ENCODE measurements at regions not wholly inside any gene's neighbourhood (a gene's known extent, or its start where the extent isn't known, plus 50 kb on each side); places are given as distances from the start of the nearest gene placed in this dataset.

DNA sequence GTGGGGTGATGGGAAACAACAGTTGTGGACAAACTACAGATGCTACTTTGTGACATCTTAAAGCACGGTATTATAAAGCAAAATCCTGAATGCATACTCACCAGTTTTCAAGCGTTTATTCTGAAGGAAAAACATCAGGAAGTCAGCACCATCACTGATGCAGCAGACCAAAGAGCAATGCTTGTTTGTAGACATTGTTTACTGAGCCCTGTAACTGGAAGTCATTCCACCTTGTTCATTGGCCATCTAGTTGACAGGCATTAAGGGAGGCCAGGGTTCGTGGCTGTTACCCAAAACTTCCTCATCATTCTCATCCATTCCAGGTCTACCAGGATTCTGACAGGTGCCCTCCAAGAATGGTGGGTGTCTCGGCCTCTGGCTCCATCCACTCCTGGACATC, 55.3 kb upstream of the FAM204A start:
- H3K56ac ChIP-seq (ENCODE audit: insufficient read length, low read depth, low read length) = no peak overlapping the region
- no peak overlapping the region for H2BK12ac ChIP-seq (ENCODE audit: insufficient read length, low read depth, low read length)
- no peaks in the 10 kb centered on the region for H3K27me3 ChIP-seq (ENCODE audit: insufficient read depth, low read length)
- no peak overlapping the region for H3T11ph ChIP-seq (ENCODE audit: low read length)
- no peak overlapping the region for H3K4ac ChIP-seq (ENCODE audit: low read depth, low read length)
- H3K9ac ChIP-seq (ENCODE audit: extremely low read depth, insufficient read length, low read length) = no peak overlapping the region
- H3K4me2 ChIP-seq (ENCODE audit: insufficient read depth, insufficient read length, low read length) = no peak overlapping the region
- H3K18ac ChIP-seq (ENCODE audit: insufficient read length, low read depth, low read length) = no peak overlapping the region
- H3K23ac ChIP-seq (ENCODE audit: insufficient read length, low read depth, low read length) = no peak overlapping the region
- H2BK15ac ChIP-seq (ENCODE audit: low read depth, low read length) = no peak overlapping the region
- no peaks in the 10 kb centered on the region for H3K79me1 ChIP-seq (ENCODE audit: insufficient read depth, low read depth, low read length, poor library complexity, severe bottlenecking)
- Mint-ChIP-seq H3K27ac (no peak overlapping the region), H3K9me3 (peaks cover 0 to 4% of the 10 kb centered on the region in 2 experiments; a peak in 4 of 5 replicates), H3K36me3 (ENCODE audit: insufficient read depth in 1 of 3, low read depth in 3 of 3) (no peaks in the 10 kb centered on the region), H3K4me3 (no peak overlapping the region), H3K27me3 (ENCODE audit: low read depth) (no peaks in the 10 kb centered on the region), H3K4me1 (peaks cover 7 to 10% of the 10 kb centered on the region in 2 experiments)
- H2AFZ ChIP-seq (ENCODE audit: low read length) = no peak overlapping the region
- H3K9me3 ChIP-seq (ENCODE audit: control insufficient read depth, low read depth, low read length) = no peaks in the 10 kb centered on the region
- WGBS (ENCODE audit: extremely low coverage, insufficient read length, low lambda C conversion rate) = no CpG with 5 or more reads among the region's 4 CpGs
- H4K8ac ChIP-seq (replicated peaks; ENCODE audit: insufficient read length, low read depth, low read length) = no peak overlapping the region
- H3K27ac ChIP-seq (ENCODE audit: insufficient read length, low read depth, low read length) = no peak overlapping the region
- H3K79me2 ChIP-seq (ENCODE audit: insufficient read depth, low read length) = no peaks in the 10 kb centered on the region
- H2BK5ac ChIP-seq (ENCODE audit: insufficient read length, low read length) = no peak overlapping the region
- H3K4me1 ChIP-seq (ENCODE audit: insufficient read depth, low read length) = no peaks in the 10 kb centered on the region
- no peak for DNase-seq
- H3K23me2 ChIP-seq (ENCODE audit: insufficient read length, low read depth, low read length, poor library complexity, severe bottlenecking) = peaks cover 2% of the 10 kb centered on the region
- H2BK20ac ChIP-seq (ENCODE audit: low read depth, low read length, poor library complexity, severe bottlenecking) = no peak overlapping the region
- no peak overlapping the region for H2BK120ac ChIP-seq (ENCODE audit: low read depth, low read length, poor library complexity, severe bottlenecking)
- H4K5ac ChIP-seq (ENCODE audit: insufficient read length, low read depth, low read length) = no peak overlapping the region
- TF ChIP-seq, protein P1, sequence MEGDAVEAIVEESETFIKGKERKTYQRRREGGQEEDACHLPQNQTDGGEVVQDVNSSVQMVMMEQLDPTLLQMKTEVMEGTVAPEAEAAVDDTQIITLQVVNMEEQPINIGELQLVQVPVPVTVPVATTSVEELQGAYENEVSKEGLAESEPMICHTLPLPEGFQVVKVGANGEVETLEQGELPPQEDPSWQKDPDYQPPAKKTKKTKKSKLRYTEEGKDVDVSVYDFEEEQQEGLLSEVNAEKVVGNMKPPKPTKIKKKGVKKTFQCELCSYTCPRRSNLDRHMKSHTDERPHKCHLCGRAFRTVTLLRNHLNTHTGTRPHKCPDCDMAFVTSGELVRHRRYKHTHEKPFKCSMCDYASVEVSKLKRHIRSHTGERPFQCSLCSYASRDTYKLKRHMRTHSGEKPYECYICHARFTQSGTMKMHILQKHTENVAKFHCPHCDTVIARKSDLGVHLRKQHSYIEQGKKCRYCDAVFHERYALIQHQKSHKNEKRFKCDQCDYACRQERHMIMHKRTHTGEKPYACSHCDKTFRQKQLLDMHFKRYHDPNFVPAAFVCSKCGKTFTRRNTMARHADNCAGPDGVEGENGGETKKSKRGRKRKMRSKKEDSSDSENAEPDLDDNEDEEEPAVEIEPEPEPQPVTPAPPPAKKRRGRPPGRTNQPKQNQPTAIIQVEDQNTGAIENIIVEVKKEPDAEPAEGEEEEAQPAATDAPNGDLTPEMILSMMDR (conservative IDR thresholded peaks at IDR 0.05) = no peak
- no peak overlapping the region for H3K14ac ChIP-seq (ENCODE audit: insufficient read depth, low read length)
- no peaks in the 10 kb centered on the region for H4K20me1 ChIP-seq (ENCODE audit: control insufficient read depth, insufficient read depth, insufficient read length)
- H2AK5ac ChIP-seq (ENCODE audit: insufficient read length, low read length) = no peak overlapping the region
- H4K91ac ChIP-seq (ENCODE audit: insufficient read length, low read depth, low read length) = no peak overlapping the region
